ENCODE measurements at regions not wholly inside any gene's neighbourhood (a gene's known extent, or its start where the extent isn't known, plus 50 kb on each side); places are given as distances from the start of the nearest gene placed in this dataset.

DNA sequence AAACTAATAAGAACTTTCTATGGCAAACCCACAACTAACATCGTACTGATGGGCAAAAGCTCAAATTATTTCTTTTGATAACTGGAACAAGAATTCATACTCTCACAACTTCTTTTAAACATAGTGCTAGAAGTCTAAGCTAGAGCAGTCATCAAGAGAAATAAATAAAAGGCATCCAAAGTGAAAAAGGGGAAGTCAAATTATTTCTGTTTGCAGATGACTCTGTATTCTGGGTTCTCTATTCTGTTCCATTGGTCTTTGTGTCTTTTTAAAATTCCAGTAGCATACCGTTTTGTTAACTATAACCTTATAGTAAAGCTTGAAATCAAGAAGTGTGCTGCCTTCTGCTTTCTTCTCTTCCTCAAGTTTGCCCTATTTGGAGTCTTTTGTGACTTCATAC, 1215.9 kb downstream of the UQCRFS1 start:
- TF ChIP-seq, protein P1, sequence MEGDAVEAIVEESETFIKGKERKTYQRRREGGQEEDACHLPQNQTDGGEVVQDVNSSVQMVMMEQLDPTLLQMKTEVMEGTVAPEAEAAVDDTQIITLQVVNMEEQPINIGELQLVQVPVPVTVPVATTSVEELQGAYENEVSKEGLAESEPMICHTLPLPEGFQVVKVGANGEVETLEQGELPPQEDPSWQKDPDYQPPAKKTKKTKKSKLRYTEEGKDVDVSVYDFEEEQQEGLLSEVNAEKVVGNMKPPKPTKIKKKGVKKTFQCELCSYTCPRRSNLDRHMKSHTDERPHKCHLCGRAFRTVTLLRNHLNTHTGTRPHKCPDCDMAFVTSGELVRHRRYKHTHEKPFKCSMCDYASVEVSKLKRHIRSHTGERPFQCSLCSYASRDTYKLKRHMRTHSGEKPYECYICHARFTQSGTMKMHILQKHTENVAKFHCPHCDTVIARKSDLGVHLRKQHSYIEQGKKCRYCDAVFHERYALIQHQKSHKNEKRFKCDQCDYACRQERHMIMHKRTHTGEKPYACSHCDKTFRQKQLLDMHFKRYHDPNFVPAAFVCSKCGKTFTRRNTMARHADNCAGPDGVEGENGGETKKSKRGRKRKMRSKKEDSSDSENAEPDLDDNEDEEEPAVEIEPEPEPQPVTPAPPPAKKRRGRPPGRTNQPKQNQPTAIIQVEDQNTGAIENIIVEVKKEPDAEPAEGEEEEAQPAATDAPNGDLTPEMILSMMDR (conservative IDR thresholded peaks at IDR 0.05; ENCODE audit: low read depth, low read length): no peak
- no peak for TF ChIP-seq EZH2 (IDR thresholded peaks at IDR 0.05; ENCODE audit: borderline replicate concordance, low read depth, low read length, poor library complexity, severe bottlenecking)
